ENCODE measurements at regions not wholly inside any gene's neighbourhood (a gene's known extent, or its start where the extent isn't known, plus 50 kb on each side); places are given as distances from the start of the nearest gene placed in this dataset.

GRCh38 chr6:44058617-44059358 lies 68.5 kb downstream of the MRPL14 start (continued):
- TF ChIP-seq ZNF10 (CRISPR knock-in tag; IDR thresholded peaks at IDR 0.05; ENCODE audit: borderline replicate concordance, low read depth) (no peak), CEBPB (IDR thresholded peaks at IDR 0.05; ENCODE audit: borderline replicate concordance, low read depth, low read length) (no peak; the same call in 1 of the 2 replicates), TERF1 (CRISPR knock-in tag; IDR thresholded peaks at IDR 0.05) (no peak), RFX3 (CRISPR knock-in tag; IDR thresholded peaks at IDR 0.05) (no peak), ZNF660 (CRISPR knock-in tag; IDR thresholded peaks at IDR 0.05; ENCODE audit: borderline replicate concordance, low read depth) (no peak), ZNF432 (CRISPR knock-in tag; IDR thresholded peaks at IDR 0.05; ENCODE audit: borderline replicate concordance) (no peak), SRY (CRISPR knock-in tag; IDR thresholded peaks at IDR 0.05) (no peak; the same call in 1 of the 2 replicates), ZNF280B (CRISPR knock-in tag; IDR thresholded peaks at IDR 0.05; ENCODE audit: borderline replicate concordance) (no peak), THAP9 (CRISPR knock-in tag; IDR thresholded peaks at IDR 0.05; ENCODE audit: borderline replicate concordance) (peak; percentile 61; the same call in 1 of the 2 replicates), THYN1 (CRISPR knock-in tag; IDR thresholded peaks at IDR 0.05; ENCODE audit: borderline replicate concordance, low read depth) (no peak), ZNF431 (CRISPR knock-in tag; IDR thresholded peaks at IDR 0.05; ENCODE audit: borderline replicate concordance, low read depth) (no peak; the same call in 1 of the 2 replicates), THAP8 (CRISPR knock-in tag; IDR thresholded peaks at IDR 0.05; ENCODE audit: borderline replicate concordance) (no peak), ZNF615 (CRISPR knock-in tag; IDR thresholded peaks at IDR 0.05; ENCODE audit: borderline replicate concordance) (no peak), SOX6 (IDR thresholded peaks at IDR 0.05) (no peak), SOX6 (CRISPR knock-in tag; IDR thresholded peaks at IDR 0.05) (peak; percentile 47; the same call in 1 of the 2 replicates), KLF9 (CRISPR knock-in tag; IDR thresholded peaks at IDR 0.05; ENCODE audit: low read depth) (no peak), SALL1 (CRISPR knock-in tag; IDR thresholded peaks at IDR 0.05) (peak; percentile 72; the same call in 1 of the 2 replicates), ARID4A (CRISPR knock-in tag; IDR thresholded peaks at IDR 0.05; ENCODE audit: borderline replicate concordance) (peak; percentile 40; the same call in 1 of the 2 replicates)
